ENCODE measurements at regions not wholly inside any gene's neighbourhood (a gene's known extent, or its start where the extent isn't known, plus 50 kb on each side); places are given as distances from the start of the nearest gene placed in this dataset.

- no peak for DNase-seq (ENCODE audit: extremely low read depth, low read depth)
- no peak for TF ChIP-seq CTCF (IDR thresholded peaks at IDR 0.05; ENCODE audit: low read depth, low read length)
These were observed 1073.8 kb downstream of the SLITRK5 start for GRCh38 chr13:88745011-88745410.

GRCh38 chr13:88752041-88752440 lies 1080.9 kb downstream of the SLITRK5 start:
- no peak for DNase-seq (ENCODE audit: extremely low read depth, low read depth)
- no peak for TF ChIP-seq CTCF (IDR thresholded peaks at IDR 0.05; ENCODE audit: low read depth, low read length)

- no peak for DNase-seq (ENCODE audit: extremely low read depth, low read depth)
- TF ChIP-seq CTCF (IDR thresholded peaks at IDR 0.05; ENCODE audit: low read depth, low read length) = no peak
These were observed 1083.0 kb downstream of the SLITRK5 start for GRCh38 chr13:88754141-88754540.

- no peak for TF ChIP-seq CTCF (IDR thresholded peaks at IDR 0.05; ENCODE audit: low read depth, low read length)
- no peak for DNase-seq (ENCODE audit: extremely low read depth, low read depth)
These were observed 1090.0 kb downstream of the SLITRK5 start for GRCh38 chr13:88761145-88761544.

GRCh38 chr13:88764103-88764502 lies 1092.9 kb downstream of the SLITRK5 start:
- DNase-seq (ENCODE audit: extremely low read depth, low read depth) = no peak
- TF ChIP-seq CTCF (IDR thresholded peaks at IDR 0.05; ENCODE audit: low read depth, low read length) = no peak

GRCh38 chr13:88800505-88800904 lies 1129.3 kb downstream of the SLITRK5 start:
- no peak for DNase-seq (ENCODE audit: extremely low read depth, low read depth)
- TF ChIP-seq CTCF (IDR thresholded peaks at IDR 0.05; ENCODE audit: low read depth, low read length) = no peak

- TF ChIP-seq CTCF (IDR thresholded peaks at IDR 0.05; ENCODE audit: low read depth, low read length) = no peak
- no peak for DNase-seq (ENCODE audit: extremely low read depth, low read depth)
These were observed 1130.2 kb downstream of the SLITRK5 start for GRCh38 chr13:88801361-88801760.

Data from AG09319 (cell line).